SK-N-SH (cell line): ENCODE measurements at regions not wholly inside any gene's neighbourhood (a gene's known extent, or its start where the extent isn't known, plus 50 kb on each side); places are given as distances from the start of the nearest gene placed in this dataset.

Experiments used
- CTCF ChIA-PET: fragments of 300-600, 350-600 bp; formaldehyde crosslinking; extraction: SDS; loops from one replicate; lab custom pipeline; 2021; lab: Yijun Ruan, JAX
- POLR2A ChIA-PET: fragments of 350-600 bp; sonication (Branson Sonifier 250); formaldehyde crosslinking; extraction: SDS; loops from one replicate; lab custom pipeline; 2020; ENCODE audit warnings: antibody characterized with exemption, inconsistent platforms; lab: Yijun Ruan, JAX
- DNase-seq: peaks from one replicate; pipeline ENCODE4 v3.0.0; 2012
- H2AFZ ChIP-seq: fragments of 200-600 bp; sonication (generic); 2 replicates; pipeline ENCODE4 v1.8.1; 2016; ENCODE audit warnings: antibody characterized with exemption, mild to moderate bottlenecking, low read depth
- H3F3A ChIP-seq: fragments of 200-600 bp; sonication (generic); replicated peaks from 2 replicates; pipeline ENCODE3; 2016; ENCODE audit warnings: antibody characterized with exemption, mild to moderate bottlenecking; ENCODE audit not compliant: insufficient read depth
- H3K27ac ChIP-seq, 2 experiments: fragments of 200-500 bp in 1 of 2; fragments of 200-600 bp in 1 of 2; sonication (Bioruptor generic) in 1 of 2; sonication (generic), shearing (Covaris generic) in 1 of 2; 2 replicates each; pipeline versions ENCODE4 v1.5.1 to v1.6.1; 2014 to 2016; ENCODE audit warnings: low read depth in 2 of 2, inconsistent platforms in 1 of 2, low read length in 1 of 2, mild to moderate bottlenecking in 1 of 2, mixed read lengths in 1 of 2
- H3K27me3 ChIP-seq: fragments of 200-600 bp; sonication (generic), shearing (Covaris generic); 2 replicates; pipeline ENCODE4 v1.6.1; 2016; ENCODE audit warnings: mixed run types; ENCODE audit not compliant: insufficient read depth
- H3K36me3 ChIP-seq, 2 experiments: fragments of 200-500 bp in 1 of 2; fragments of 200-600 bp in 1 of 2; sonication (Bioruptor generic) in 1 of 2; sonication (generic) in 1 of 2; replicated peaks in 1 of 2; 2 replicates each; pipeline versions ENCODE3 to v1.5.1; 2014 to 2016; ENCODE audit warnings: low read length in 1 of 2, mild to moderate bottlenecking in 1 of 2; ENCODE audit not compliant: insufficient read depth in 2 of 2, control insufficient read depth in 1 of 2
- H3K4me1 ChIP-seq, 2 experiments: fragments of 200-500 bp in 1 of 2; fragments of 200-600 bp in 1 of 2; sonication (Bioruptor generic) in 1 of 2; sonication (generic), shearing (Covaris generic) in 1 of 2; 2 replicates each; pipeline versions ENCODE4 v1.5.1 to v1.6.1; 2014 to 2016; ENCODE audit warnings: low read depth in 1 of 2, low read length in 1 of 2, mixed run types in 1 of 2; ENCODE audit not compliant: insufficient read depth in 2 of 2, control insufficient read depth in 1 of 2
- H3K4me2 ChIP-seq: fragments of 200-600 bp; sonication (generic), shearing (Covaris generic); 2 replicates; pipeline ENCODE4 v1.6.1; 2017; ENCODE audit warnings: mixed run types
- H3K4me3 ChIP-seq, 2 experiments: fragments of 200-500 bp in 1 of 2; fragments of 200-600 bp in 1 of 2; sonication (Bioruptor generic) in 1 of 2; sonication (generic), shearing (Covaris generic) in 1 of 2; 2 replicates each; pipeline versions ENCODE4 v1.5.1 to v1.8.1; 2014 to 2016; ENCODE audit warnings: low read depth in 2 of 2, inconsistent platforms in 1 of 2, low read length in 1 of 2, mild to moderate bottlenecking in 1 of 2, mixed read lengths in 1 of 2, moderate library complexity in 1 of 2
- H3K79me2 ChIP-seq: fragments of 200-600 bp; sonication (generic); 2 replicates; pipeline ENCODE4 v1.8.1; 2017; ENCODE audit warnings: mild to moderate bottlenecking; ENCODE audit not compliant: insufficient read depth
- H3K9ac ChIP-seq: fragments of 200-600 bp; sonication (generic); 2 replicates; pipeline ENCODE4 v1.6.1; 2017; ENCODE audit warnings: mixed run types
- H3K9me2 ChIP-seq: fragments of 200-600 bp; sonication (generic); 2 replicates; pipeline ENCODE4 v1.6.1; 2017; ENCODE audit warnings: mixed run types
- H3K9me3 ChIP-seq: fragments of 200-600 bp; sonication (generic); 2 replicates; pipeline ENCODE4 v1.6.1; 2017; ENCODE audit warnings: mixed run types, mild to moderate bottlenecking, moderate library complexity
- H4K20me1 ChIP-seq: fragments of 200-600 bp; sonication (generic); 2 replicates; pipeline ENCODE4 v1.6.1; 2017; ENCODE audit warnings: mild to moderate bottlenecking, mixed run types; ENCODE audit not compliant: insufficient read depth
- CHD2 ChIP-seq: fragments of 150-350 bp; IDR thresholded peaks from 2 replicates; pipeline ENCODE4 v1.6.1; 2018; ENCODE audit warnings: low read length; ENCODE audit not compliant: partially characterized antibody
- ELF1 ChIP-seq: IDR thresholded peaks from 2 replicates; pipeline ENCODE4 v1.4.0; 2012
- EZH2phosphoT487 ChIP-seq: fragments of 200-600 bp; sonication (generic); IDR thresholded peaks from 2 replicates; pipeline ENCODE4 v1.6.1; 2017; ENCODE audit warnings: low read depth, mixed run types, mild to moderate bottlenecking, antibody characterized with exemption, moderate library complexity, borderline replicate concordance
- FOSL2 ChIP-seq: IDR thresholded peaks from 2 replicates; pipeline ENCODE4 v1.4.0; 2012; ENCODE audit warnings: low read depth, mild to moderate bottlenecking, moderate library complexity, borderline replicate concordance
- FOXM1 ChIP-seq: IDR thresholded peaks from 2 replicates; pipeline ENCODE4 v1.4.0; 2012; ENCODE audit warnings: low read depth, mild to moderate bottlenecking
- GATA2 ChIP-seq: sonication (generic); formaldehyde crosslinking; IDR thresholded peaks from 2 replicates; pipeline ENCODE4 v1.5.0; 2020; ENCODE audit warnings: mild to moderate bottlenecking, missing genetic modification reagents
- JUND ChIP-seq: IDR thresholded peaks from 2 replicates; pipeline ENCODE4 v1.4.0; 2012
- MEF2A ChIP-seq: IDR thresholded peaks from 2 replicates; pipeline ENCODE4 v1.4.0; 2012; ENCODE audit warnings: low read depth, borderline replicate concordance
- NFIC ChIP-seq: IDR thresholded peaks from 2 replicates; pipeline ENCODE4 v1.4.0; 2012; ENCODE audit warnings: borderline replicate concordance
- RAD21 ChIP-seq: IDR thresholded peaks from 2 replicates; pipeline ENCODE4 v1.6.1; 2012; ENCODE audit warnings: mild to moderate bottlenecking, low read length
- TCF12 ChIP-seq: IDR thresholded peaks from 2 replicates; pipeline ENCODE4 v1.4.0; 2012
- YY1 ChIP-seq: IDR thresholded peaks from 2 replicates; pipeline ENCODE4 v1.4.0; 2012; ENCODE audit warnings: low read depth, mild to moderate bottlenecking
- WGBS: methylation state at CpG from one replicate; pipeline ENCODE4 v1.1.6; 2017; ENCODE audit warnings: low lambda C conversion rate; 5-methylcytosine and 5-hydroxymethylcytosine counted together
- TF ChIP-seq, protein P1 (sequence below): fragments of 200-600 bp; sonication (generic); IDR thresholded peaks from 2 replicates; pipeline ENCODE4 v1.6.1; 2017; ENCODE audit warnings: antibody characterized with exemption, mild to moderate bottlenecking, moderate library complexity
- TF ChIP-seq, protein P2 (sequence below): IDR thresholded peaks from 2 replicates; pipeline ENCODE4 v1.4.0; 2012; ENCODE audit warnings: low read depth, borderline replicate concordance

DNA sequence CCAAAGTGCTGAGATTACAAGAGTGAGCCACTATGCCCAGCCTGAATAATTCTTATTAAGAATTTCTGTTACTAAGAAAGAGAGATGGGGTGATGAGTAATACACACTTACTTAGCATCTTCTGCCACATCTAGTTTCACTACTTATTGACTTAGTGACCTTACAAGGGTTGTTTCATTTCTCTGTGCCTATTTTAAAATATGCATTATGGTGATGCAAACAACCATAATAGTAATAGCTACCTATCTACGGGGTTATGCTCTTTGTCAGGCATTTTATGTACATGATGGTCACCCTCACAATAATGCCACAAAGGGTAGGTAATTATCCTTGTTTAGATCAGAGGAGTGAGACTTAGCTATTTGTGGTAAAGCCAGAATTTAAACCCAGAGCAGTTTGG is 499.0 kb upstream of the SGCD start (continued):
- TF ChIP-seq MEF2A (no peak), GATA2 (CRISPR knock-in tag) (no peak), NFIC (no peak), ELF1 (no peak), EZH2phosphoT487 (no peak), TCF12 (no peak), FOSL2 (no peak), RAD21 (no peak)
- TF ChIP-seq, protein P1, sequence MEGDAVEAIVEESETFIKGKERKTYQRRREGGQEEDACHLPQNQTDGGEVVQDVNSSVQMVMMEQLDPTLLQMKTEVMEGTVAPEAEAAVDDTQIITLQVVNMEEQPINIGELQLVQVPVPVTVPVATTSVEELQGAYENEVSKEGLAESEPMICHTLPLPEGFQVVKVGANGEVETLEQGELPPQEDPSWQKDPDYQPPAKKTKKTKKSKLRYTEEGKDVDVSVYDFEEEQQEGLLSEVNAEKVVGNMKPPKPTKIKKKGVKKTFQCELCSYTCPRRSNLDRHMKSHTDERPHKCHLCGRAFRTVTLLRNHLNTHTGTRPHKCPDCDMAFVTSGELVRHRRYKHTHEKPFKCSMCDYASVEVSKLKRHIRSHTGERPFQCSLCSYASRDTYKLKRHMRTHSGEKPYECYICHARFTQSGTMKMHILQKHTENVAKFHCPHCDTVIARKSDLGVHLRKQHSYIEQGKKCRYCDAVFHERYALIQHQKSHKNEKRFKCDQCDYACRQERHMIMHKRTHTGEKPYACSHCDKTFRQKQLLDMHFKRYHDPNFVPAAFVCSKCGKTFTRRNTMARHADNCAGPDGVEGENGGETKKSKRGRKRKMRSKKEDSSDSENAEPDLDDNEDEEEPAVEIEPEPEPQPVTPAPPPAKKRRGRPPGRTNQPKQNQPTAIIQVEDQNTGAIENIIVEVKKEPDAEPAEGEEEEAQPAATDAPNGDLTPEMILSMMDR: no peak

DNA sequence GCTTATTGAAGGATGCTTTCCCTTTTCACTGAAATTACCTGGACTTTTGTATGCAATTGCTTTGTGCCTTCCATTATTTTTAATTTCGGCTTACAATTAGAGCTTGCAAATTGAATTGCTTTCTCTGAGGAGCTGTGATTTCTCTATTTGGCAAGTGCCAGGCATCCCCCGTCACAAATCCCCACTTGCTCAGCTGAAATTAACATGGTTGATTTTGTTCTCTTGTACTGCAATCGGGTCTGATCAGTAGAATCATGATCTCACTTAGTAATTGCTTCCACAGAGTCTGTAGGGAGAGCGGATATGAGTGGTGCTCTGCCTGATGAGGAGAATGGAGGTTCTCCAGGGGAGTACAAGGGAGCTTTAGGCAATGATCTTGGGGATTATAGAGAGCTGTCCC is 495.5 kb upstream of the SGCD start:
- no peaks in the 10 kb centered on the region for H3K9me2 ChIP-seq
- no peak for TF ChIP-seq FOXM1
- no peak for TF ChIP-seq CHD2
- TF ChIP-seq YY1: no peak
- no peak for TF ChIP-seq EZH2phosphoT487
- no peak overlapping the region for H3K4me3 ChIP-seq
- CTCF ChIA-PET: no interaction called here
- H3K4me2 ChIP-seq: no peak overlapping the region
- no peaks in the 10 kb centered on the region for H3K4me1 ChIP-seq
- no peak overlapping the region for H3K27ac ChIP-seq
- no peaks in the 10 kb centered on the region for H4K20me1 ChIP-seq
- no peak overlapping the region for H3K9ac ChIP-seq
- POLR2A ChIA-PET: no interaction called here
- H3K27me3 ChIP-seq: no peaks in the 10 kb centered on the region
- H2AFZ ChIP-seq: no peak overlapping the region
- no peaks in the 10 kb centered on the region for H3K36me3 ChIP-seq
- no peaks in the 10 kb centered on the region for H3K79me2 ChIP-seq
- DNase-seq: no peak
- WGBS: 33% methylated on average over 4 of the region's 4 CpGs
- H3F3A ChIP-seq: no peaks in the 10 kb centered on the region
- no peaks in the 10 kb centered on the region for H3K9me3 ChIP-seq

DNA sequence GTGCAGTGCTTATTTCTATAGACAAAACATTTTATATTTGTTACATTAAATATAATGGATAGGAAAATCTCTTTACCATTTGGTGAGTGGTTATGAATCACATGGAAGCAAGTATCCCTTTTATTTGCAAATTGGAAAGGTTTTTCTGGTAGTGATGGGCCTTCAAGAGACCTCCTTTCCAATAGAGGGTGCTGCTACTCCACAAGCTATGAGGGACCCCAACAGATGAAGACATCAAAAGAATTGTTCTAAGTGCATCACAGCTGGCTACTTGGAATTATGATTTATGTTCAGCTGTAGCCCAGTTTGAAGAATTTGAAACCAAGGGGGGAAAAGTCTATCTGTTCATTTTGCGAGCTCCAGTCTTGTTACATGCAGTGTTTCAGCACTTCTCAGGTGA is 493.7 kb upstream of the SGCD start:
- Histone ChIP-seq H3F3A (no peaks in the 10 kb centered on the region), H3K27me3 (no peaks in the 10 kb centered on the region), H3K4me2 (no peak overlapping the region), H3K27ac (no peak overlapping the region), H4K20me1 (no peaks in the 10 kb centered on the region), H3K9me3 (no peaks in the 10 kb centered on the region), H3K79me2 (no peaks in the 10 kb centered on the region), H2AFZ (no peak overlapping the region), H3K9me2 (no peaks in the 10 kb centered on the region), H3K4me3 (no peak overlapping the region), H3K36me3 (no peaks in the 10 kb centered on the region), H3K9ac (no peak overlapping the region), H3K4me1 (no peaks in the 10 kb centered on the region)
- no peak for TF ChIP-seq NFIC
- TF ChIP-seq, protein P2, sequence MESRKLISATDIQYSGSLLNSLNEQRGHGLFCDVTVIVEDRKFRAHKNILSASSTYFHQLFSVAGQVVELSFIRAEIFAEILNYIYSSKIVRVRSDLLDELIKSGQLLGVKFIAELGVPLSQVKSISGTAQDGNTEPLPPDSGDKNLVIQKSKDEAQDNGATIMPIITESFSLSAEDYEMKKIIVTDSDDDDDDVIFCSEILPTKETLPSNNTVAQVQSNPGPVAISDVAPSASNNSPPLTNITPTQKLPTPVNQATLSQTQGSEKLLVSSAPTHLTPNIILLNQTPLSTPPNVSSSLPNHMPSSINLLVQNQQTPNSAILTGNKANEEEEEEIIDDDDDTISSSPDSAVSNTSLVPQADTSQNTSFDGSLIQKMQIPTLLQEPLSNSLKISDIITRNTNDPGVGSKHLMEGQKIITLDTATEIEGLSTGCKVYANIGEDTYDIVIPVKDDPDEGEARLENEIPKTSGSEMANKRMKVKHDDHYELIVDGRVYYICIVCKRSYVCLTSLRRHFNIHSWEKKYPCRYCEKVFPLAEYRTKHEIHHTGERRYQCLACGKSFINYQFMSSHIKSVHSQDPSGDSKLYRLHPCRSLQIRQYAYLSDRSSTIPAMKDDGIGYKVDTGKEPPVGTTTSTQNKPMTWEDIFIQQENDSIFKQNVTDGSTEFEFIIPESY: no peak
- no peak for TF ChIP-seq JUND
- TF ChIP-seq RAD21: peak; percentile 37
- TF ChIP-seq TCF12: no peak
- TF ChIP-seq ELF1: no peak
- DNase-seq: peak; percentile 3
- CTCF ChIA-PET: interaction anchor here (0.5 kb wide), 1 partner anchor 15 kb away, joined by 3 read pairs; no protein-coding TSS in a partner anchor
- 40% methylated on average over 1 of the region's 1 CpG for WGBS
- POLR2A ChIA-PET: no interaction called here
